Uterus (tissue), 3 donors: ENCODE measurements at regions not wholly inside any gene's neighbourhood (a gene's known extent, or its start where the extent isn't known, plus 50 kb on each side); places are given as distances from the start of the nearest gene placed in this dataset.

ENCODE experiments used
- DNase-seq, 2 donors: peaks; one replicate each; pipeline ENCODE4 v3.0.0-alpha.2; 2019 to 2020
- H3K27ac ChIP-seq, 2 donors: fragments of 200-600 bp; sonication (generic); 1 replicate in 1 of 2; 2 replicates in 1 of 2; pipeline ENCODE4 v1.5.1; 2016 to 2018
- H3K27me3 ChIP-seq, 2 donors: fragments of 200-600 bp; sonication (generic); one replicate each; pipeline ENCODE4 v1.5.1; 2018 to 2019; ENCODE audit warnings: control low read depth in 1 of 2
- H3K36me3 ChIP-seq, 2 donors: fragments of 200-600 bp; sonication (generic); one replicate each; pipeline ENCODE4 v1.5.1; 2019; ENCODE audit warnings: control low read depth in 1 of 2
- H3K4me1 ChIP-seq, 2 donors: fragments of 200-600 bp; sonication (generic); one replicate each; pipeline ENCODE4 v1.5.1; 2018 to 2019; ENCODE audit warnings: control low read depth in 1 of 2
- H3K4me3 ChIP-seq, 2 donors: fragments of 200-600 bp; sonication (generic); 1 replicate in 1 of 2; 2 replicates in 1 of 2; pipeline ENCODE4 v1.5.1; 2018 to 2019; ENCODE audit warnings: mild to moderate bottlenecking in 1 of 2
- H3K9me3 ChIP-seq, 2 donors: fragments of 200-600 bp; sonication (generic); one replicate each; pipeline ENCODE4 v1.5.1; 2019; ENCODE audit warnings: control low read depth in 1 of 2
- CTCF ChIP-seq, 4 experiments: fragments of 200-600 bp in 2 of 4; fragments of 450-650 bp in 2 of 4; sonication (generic) in 2 of 4; IDR thresholded peaks; one replicate each; pipeline ENCODE4 v1.5.1; 2016 to 2019; ENCODE audit warnings: antibody characterized with exemption in 4 of 4, mild to moderate bottlenecking in 2 of 4, moderate library complexity in 1 of 4
- POLR2A ChIP-seq, 2 donors: fragments of 450-650 bp; IDR thresholded peaks; one replicate each; pipeline ENCODE4 v1.6.1; 2016; ENCODE audit warnings: antibody characterized with exemption in 2 of 2, mild to moderate bottlenecking in 1 of 2, moderate library complexity in 1 of 2
- intact Hi-C: fragments of 100-400 bp; cut with DNase I; formaldehyde crosslinking; loops from one replicate; pipeline ENCODE4 v1.15.1; 2023; ENCODE audit warnings: low total_unique reads
- donor health status: DM: yes; HTN: yes; CAD: no.

- TF ChIP-seq POLR2A (IDR thresholded peaks at IDR 0.05) (no peak), CTCF (IDR thresholded peaks at IDR 0.05) (no peak)
- Histone ChIP-seq H3K27ac (no peak overlapping the region), H3K4me3 (no peak overlapping the region), H3K4me1 (no peaks in the 10 kb centered on the region), H3K27me3 (no peaks in the 10 kb centered on the region), H3K9me3 (no peaks in the 10 kb centered on the region), H3K36me3 (no peaks in the 10 kb centered on the region)
- intact Hi-C loops = no loop called here
- DNase-seq = no peak
Measured at GRCh38 chr3:177932750-177933660, 603.2 kb upstream of the KCNMB2 start.

DNA sequence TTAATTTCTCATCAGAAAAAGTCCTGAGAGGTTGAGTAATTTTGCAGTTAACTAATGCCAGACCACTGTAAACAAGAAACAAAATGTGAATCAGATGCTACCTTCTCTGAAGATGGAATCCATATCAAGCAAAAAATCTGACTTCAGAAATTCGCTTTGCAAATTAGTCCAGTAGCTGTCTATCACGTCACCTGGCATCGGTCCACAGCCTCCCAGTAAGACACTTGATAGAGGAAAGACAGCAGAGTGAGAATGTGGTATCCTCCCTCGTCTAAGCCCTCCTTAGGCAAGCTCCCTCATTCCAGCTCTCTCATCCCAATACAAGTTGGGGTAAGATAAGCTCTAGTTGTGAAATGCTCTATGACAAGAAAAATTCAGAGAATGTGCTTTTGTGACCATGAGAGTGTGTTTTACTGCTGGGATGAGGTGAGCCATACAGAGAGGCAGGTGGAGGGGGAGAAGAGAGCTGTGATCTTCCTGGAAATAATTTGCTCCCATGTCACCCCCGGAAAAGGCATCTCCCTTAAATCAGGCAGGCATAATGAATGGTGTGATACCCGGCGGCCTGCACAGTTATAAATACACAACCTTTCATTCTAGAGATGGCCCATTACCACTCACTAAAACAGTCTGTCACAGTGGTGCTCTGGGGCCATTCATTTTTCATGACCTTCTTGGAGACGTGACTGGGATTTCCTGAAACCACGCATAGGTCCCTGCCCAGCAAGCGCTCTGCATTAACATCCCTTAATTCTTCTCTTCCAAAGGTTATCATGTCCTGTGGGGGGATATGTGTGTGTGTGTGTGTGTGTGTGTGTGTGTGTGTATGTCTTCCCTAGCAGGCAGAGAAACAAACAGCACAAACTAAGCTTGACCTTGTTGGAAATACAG, 602.0 kb upstream of the KCNMB2 start:
- intact Hi-C loops = no loop called here
- DNase-seq = no peak
- H3K4me3 ChIP-seq = no peak overlapping the region
- no peak overlapping the region for H3K27ac ChIP-seq
- no peaks in the 10 kb centered on the region for H3K4me1 ChIP-seq
- no peaks in the 10 kb centered on the region for H3K9me3 ChIP-seq
- no peaks in the 10 kb centered on the region for H3K27me3 ChIP-seq
- H3K36me3 ChIP-seq = no peaks in the 10 kb centered on the region
- TF ChIP-seq CTCF (IDR thresholded peaks at IDR 0.05) (no peak), POLR2A (IDR thresholded peaks at IDR 0.05) (no peak)

GRCh38 chr3:177935047-177935446, 601.2 kb upstream of the KCNMB2 start:
- Histone ChIP-seq H3K27ac (no peak overlapping the region), H3K27me3 (no peaks in the 10 kb centered on the region), H3K9me3 (no peaks in the 10 kb centered on the region), H3K4me3 (no peak overlapping the region), H3K36me3 (no peaks in the 10 kb centered on the region), H3K4me1 (no peaks in the 10 kb centered on the region)
- intact Hi-C loops = no loop called here
- TF ChIP-seq CTCF (IDR thresholded peaks at IDR 0.05) (no peak), POLR2A (IDR thresholded peaks at IDR 0.05) (no peak)
- no peak for DNase-seq

GRCh38 chr3:177936721-177937120, 599.5 kb upstream of the KCNMB2 start:
- TF ChIP-seq CTCF (IDR thresholded peaks at IDR 0.05) = no peak
- TF ChIP-seq POLR2A (IDR thresholded peaks at IDR 0.05) = no peak
- H3K27ac ChIP-seq = no peak overlapping the region
- DNase-seq = no peak
- H3K9me3 ChIP-seq = no peaks in the 10 kb centered on the region
- H3K36me3 ChIP-seq = no peaks in the 10 kb centered on the region
- intact Hi-C loops = no loop called here
- H3K27me3 ChIP-seq = no peaks in the 10 kb centered on the region
- H3K4me1 ChIP-seq = no peaks in the 10 kb centered on the region
- no peak overlapping the region for H3K4me3 ChIP-seq

GRCh38 chr3:177942911-177943310, 593.3 kb upstream of the KCNMB2 start:
- Histone ChIP-seq H3K27me3 (no peaks in the 10 kb centered on the region), H3K36me3 (no peaks in the 10 kb centered on the region), H3K4me3 (no peak overlapping the region), H3K27ac (no peak overlapping the region), H3K9me3 (no peaks in the 10 kb centered on the region), H3K4me1 (no peaks in the 10 kb centered on the region)
- intact Hi-C loops = no loop called here
- DNase-seq = no peak
- TF ChIP-seq CTCF (IDR thresholded peaks at IDR 0.05) = no peak
- TF ChIP-seq POLR2A (IDR thresholded peaks at IDR 0.05) = no peak
